Testis (tissue), 2 donors: ENCODE measurements at regions not wholly inside any gene's neighbourhood (a gene's known extent, or its start where the extent isn't known, plus 50 kb on each side); places are given as distances from the start of the nearest gene placed in this dataset.

Experiments
- POLR2A ChIP-seq: fragments of 450-650 bp; IDR thresholded peaks from one replicate; pipeline ENCODE4 v1.6.1; 2017; ENCODE audit warnings: antibody characterized with exemption, mild to moderate bottlenecking, moderate library complexity
- TF ChIP-seq, protein P1 (sequence below), 3 experiments: fragments of 450-650 bp in 2 of 3; fragments of 200-600 bp in 1 of 3; sonication (generic) in 1 of 3; IDR thresholded peaks; one replicate each; pipeline ENCODE4 v1.5.1; 2016 to 2019; ENCODE audit warnings: antibody characterized with exemption in 3 of 3, mild to moderate bottlenecking in 2 of 3, moderate library complexity in 1 of 3

DNA sequence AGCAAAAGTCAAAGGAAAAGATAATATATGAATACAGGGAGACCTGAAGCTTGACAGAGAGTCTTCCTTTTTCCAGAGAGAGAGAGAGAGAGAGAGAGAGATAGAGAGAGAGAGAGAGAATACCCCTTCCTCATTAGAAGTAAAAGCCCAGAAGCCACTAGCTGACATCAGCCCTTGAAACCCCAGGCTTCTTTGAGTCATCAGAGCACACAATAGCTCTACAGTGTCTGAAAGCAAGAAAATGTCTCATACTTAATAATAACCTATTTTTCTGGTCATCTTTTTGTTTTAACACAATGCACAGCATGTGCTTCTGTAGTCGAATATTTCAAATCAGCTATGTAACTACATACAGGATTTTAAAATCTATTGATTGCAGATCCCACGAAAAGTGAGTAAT lies 109.2 kb upstream of the NANOGP8 start:
- TF ChIP-seq, protein P1, sequence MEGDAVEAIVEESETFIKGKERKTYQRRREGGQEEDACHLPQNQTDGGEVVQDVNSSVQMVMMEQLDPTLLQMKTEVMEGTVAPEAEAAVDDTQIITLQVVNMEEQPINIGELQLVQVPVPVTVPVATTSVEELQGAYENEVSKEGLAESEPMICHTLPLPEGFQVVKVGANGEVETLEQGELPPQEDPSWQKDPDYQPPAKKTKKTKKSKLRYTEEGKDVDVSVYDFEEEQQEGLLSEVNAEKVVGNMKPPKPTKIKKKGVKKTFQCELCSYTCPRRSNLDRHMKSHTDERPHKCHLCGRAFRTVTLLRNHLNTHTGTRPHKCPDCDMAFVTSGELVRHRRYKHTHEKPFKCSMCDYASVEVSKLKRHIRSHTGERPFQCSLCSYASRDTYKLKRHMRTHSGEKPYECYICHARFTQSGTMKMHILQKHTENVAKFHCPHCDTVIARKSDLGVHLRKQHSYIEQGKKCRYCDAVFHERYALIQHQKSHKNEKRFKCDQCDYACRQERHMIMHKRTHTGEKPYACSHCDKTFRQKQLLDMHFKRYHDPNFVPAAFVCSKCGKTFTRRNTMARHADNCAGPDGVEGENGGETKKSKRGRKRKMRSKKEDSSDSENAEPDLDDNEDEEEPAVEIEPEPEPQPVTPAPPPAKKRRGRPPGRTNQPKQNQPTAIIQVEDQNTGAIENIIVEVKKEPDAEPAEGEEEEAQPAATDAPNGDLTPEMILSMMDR (IDR thresholded peaks at IDR 0.05), result no peak
- TF ChIP-seq POLR2A, result no peak
